ENCODE measurements at regions not wholly inside any gene's neighbourhood (a gene's known extent, or its start where the extent isn't known, plus 50 kb on each side); places are given as distances from the start of the nearest gene placed in this dataset.

- TF ChIP-seq, protein P1, sequence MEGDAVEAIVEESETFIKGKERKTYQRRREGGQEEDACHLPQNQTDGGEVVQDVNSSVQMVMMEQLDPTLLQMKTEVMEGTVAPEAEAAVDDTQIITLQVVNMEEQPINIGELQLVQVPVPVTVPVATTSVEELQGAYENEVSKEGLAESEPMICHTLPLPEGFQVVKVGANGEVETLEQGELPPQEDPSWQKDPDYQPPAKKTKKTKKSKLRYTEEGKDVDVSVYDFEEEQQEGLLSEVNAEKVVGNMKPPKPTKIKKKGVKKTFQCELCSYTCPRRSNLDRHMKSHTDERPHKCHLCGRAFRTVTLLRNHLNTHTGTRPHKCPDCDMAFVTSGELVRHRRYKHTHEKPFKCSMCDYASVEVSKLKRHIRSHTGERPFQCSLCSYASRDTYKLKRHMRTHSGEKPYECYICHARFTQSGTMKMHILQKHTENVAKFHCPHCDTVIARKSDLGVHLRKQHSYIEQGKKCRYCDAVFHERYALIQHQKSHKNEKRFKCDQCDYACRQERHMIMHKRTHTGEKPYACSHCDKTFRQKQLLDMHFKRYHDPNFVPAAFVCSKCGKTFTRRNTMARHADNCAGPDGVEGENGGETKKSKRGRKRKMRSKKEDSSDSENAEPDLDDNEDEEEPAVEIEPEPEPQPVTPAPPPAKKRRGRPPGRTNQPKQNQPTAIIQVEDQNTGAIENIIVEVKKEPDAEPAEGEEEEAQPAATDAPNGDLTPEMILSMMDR (IDR thresholded peaks at IDR 0.05): no peak
- TF ChIP-seq POLR2AphosphoS5 (IDR thresholded peaks at IDR 0.05; ENCODE audit: insufficient read depth in 1 of 2, low read depth in 1 of 2): no peak
Measured at GRCh38 chr4:177640864-177641263, 198.6 kb upstream of the AGA start.

All from vagina (tissue), 2 donors.